A673 (cell line): ENCODE measurements at regions not wholly inside any gene's neighbourhood (a gene's known extent, or its start where the extent isn't known, plus 50 kb on each side); places are given as distances from the start of the nearest gene placed in this dataset.

Source experiments
- BruUV-seq: library from RNA; stranded (reverse); fragments of 400-500 nt; replicated peaks from 2 replicates; lab custom pipeline; 2021; lab: Mats Ljungman, UMichigan
- CTCF ChIA-PET: fragments of 300-600 bp; sonication (Branson Sonifier 250); formaldehyde crosslinking; loops from one replicate; lab custom pipeline; 2022; ENCODE audit warnings: antibody characterized with exemption; lab: Charles Lee
- POLR2A ChIA-PET: fragments of 300-600 bp; sonication (Branson Sonifier 250); formaldehyde crosslinking; loops from one replicate; lab custom pipeline; 2022; ENCODE audit warnings: antibody characterized with exemption; ENCODE audit not compliant: low non-redundant PET; lab: Charles Lee
- DNase-seq: peaks from one replicate; pipeline ENCODE4 v3.0.0-alpha.2; 2015; ENCODE audit warnings: low spot score
- H3K27ac ChIP-seq: fragments of 200-600 bp; sonication (generic); 2 replicates; pipeline ENCODE4 v1.5.1; 2016; ENCODE audit warnings: mixed run types, low read depth, mild to moderate bottlenecking, mixed read lengths, antibody characterized with exemption, low read length; ENCODE audit not compliant: poor library complexity, severe bottlenecking
- H3K27me3 ChIP-seq: fragments of 200-600 bp; sonication (generic); replicated peaks from 2 replicates; pipeline ENCODE4 v1.6.1; 2017; ENCODE audit warnings: mixed run types, low read depth, mild to moderate bottlenecking, mixed read lengths, antibody characterized with exemption, low read length; ENCODE audit not compliant: insufficient read depth, poor library complexity
- H3K36me3 ChIP-seq: fragments of 200-600 bp; sonication (generic); 2 replicates; pipeline ENCODE4 v1.6.1; 2016; ENCODE audit warnings: mixed run types, mild to moderate bottlenecking, mixed read lengths, antibody characterized with exemption, low read length; ENCODE audit not compliant: insufficient read depth, poor library complexity, severe bottlenecking
- H3K4me1 ChIP-seq: fragments of 200-600 bp; sonication (generic); 2 replicates; pipeline ENCODE4 v1.6.1; 2017; ENCODE audit warnings: mixed run types, mild to moderate bottlenecking, mixed read lengths, antibody characterized with exemption, low read length; ENCODE audit not compliant: insufficient read depth, poor library complexity, severe bottlenecking
- H3K4me3 ChIP-seq: fragments of 200-600 bp; sonication (generic); 2 replicates; pipeline ENCODE4 v1.5.1; 2016; ENCODE audit warnings: low read depth, mixed run types, mild to moderate bottlenecking, mixed read lengths, low read length; ENCODE audit not compliant: poor library complexity, severe bottlenecking
- H3K9me3 ChIP-seq: fragments of 200-600 bp; sonication (generic); 2 replicates; pipeline ENCODE4 v1.6.1; 2016; ENCODE audit warnings: mixed run types, low read depth, mild to moderate bottlenecking, mixed read lengths, antibody characterized with exemption, low read length; ENCODE audit not compliant: poor library complexity, severe bottlenecking
- CTCF ChIP-seq: fragments of 300-800, 200-600 bp; sonication (generic); conservative IDR thresholded peaks from 2 replicates; pipeline ENCODE4 v1.5.1; 2017; ENCODE audit warnings: low read depth, mild to moderate bottlenecking, antibody characterized with exemption, low read length, moderate library complexity, mixed read lengths
- EZH2 ChIP-seq: fragments of 200-600 bp; sonication (generic); IDR thresholded peaks from 2 replicates; pipeline ENCODE4 v1.6.1; 2017; ENCODE audit warnings: borderline replicate concordance, low read depth, mild to moderate bottlenecking, mixed read lengths, antibody characterized with exemption, low read length; ENCODE audit not compliant: poor library complexity, severe bottlenecking
- intact Hi-C: fragments of 100-400 bp; cut with micrococcal nuclease; formaldehyde crosslinking; loops from one replicate; pipeline ENCODE4 v1.10.0; 2022; ENCODE audit not compliant: unreplicated experiment

- intact Hi-C loops = no loop called here
- Histone ChIP-seq H3K9me3 (peaks cover 13% of the 10 kb centered on the region), H3K27ac (no peak overlapping the region), H3K36me3 (no peaks in the 10 kb centered on the region), H3K4me1 (no peaks in the 10 kb centered on the region), H3K27me3 (no peaks in the 10 kb centered on the region), H3K4me3 (no peak overlapping the region)
- DNase-seq = no peak
- no TSS peak for BruUV-seq
- POLR2A ChIA-PET = no interaction called here
- TF ChIP-seq CTCF = no peak
- no peak for TF ChIP-seq EZH2
- CTCF ChIA-PET = no interaction called here
These were observed 852.3 kb upstream of the CELF2 start for GRCh38 chr10:10165415-10165814.

DNA sequence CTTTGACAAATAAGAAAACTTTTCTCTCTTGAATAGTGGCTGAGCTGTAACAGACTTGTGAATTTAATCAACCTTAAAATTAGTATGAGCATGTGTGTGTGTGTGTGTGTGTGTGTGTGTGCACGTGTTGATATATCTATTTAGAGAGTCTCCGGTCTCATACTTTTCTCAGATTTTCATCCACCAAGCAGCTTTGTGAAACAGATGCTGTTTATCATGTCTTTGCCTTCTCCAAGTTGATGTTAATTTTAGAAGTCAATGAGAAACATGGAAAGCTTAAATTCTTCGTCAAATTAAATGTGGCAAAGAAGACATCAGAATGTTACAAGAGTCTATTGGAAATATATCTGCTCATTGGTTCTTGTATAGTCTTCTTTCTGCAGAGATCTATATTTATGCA, 839.2 kb upstream of the CELF2 start:
- TF ChIP-seq EZH2 (no peak), CTCF (no peak)
- Histone ChIP-seq H3K4me1 (no peaks in the 10 kb centered on the region), H3K9me3 (no peaks in the 10 kb centered on the region), H3K27ac (no peak overlapping the region), H3K27me3 (no peaks in the 10 kb centered on the region), H3K36me3 (no peaks in the 10 kb centered on the region), H3K4me3 (no peak overlapping the region)
- ChIA-PET CTCF (no interaction called here), POLR2A (no interaction called here)
- intact Hi-C loops = no loop called here
- DNase-seq = no peak
- no TSS peak for BruUV-seq

- H3K36me3 ChIP-seq = no peaks in the 10 kb centered on the region
- no peak for DNase-seq
- BruUV-seq = no TSS peak
- CTCF ChIA-PET = no interaction called here
- H3K4me3 ChIP-seq = no peak overlapping the region
- H3K27ac ChIP-seq = no peak overlapping the region
- TF ChIP-seq CTCF (no peak), EZH2 (no peak)
- no peaks in the 10 kb centered on the region for H3K4me1 ChIP-seq
- POLR2A ChIA-PET = no interaction called here
- intact Hi-C loops = no loop called here
- no peaks in the 10 kb centered on the region for H3K9me3 ChIP-seq
- no peaks in the 10 kb centered on the region for H3K27me3 ChIP-seq
These were observed 823.8 kb upstream of the CELF2 start for GRCh38 chr10:10193848-10194247.
